ENCODE measurements at regions not wholly inside any gene's neighbourhood (a gene's known extent, or its start where the extent isn't known, plus 50 kb on each side); places are given as distances from the start of the nearest gene placed in this dataset.

DNA sequence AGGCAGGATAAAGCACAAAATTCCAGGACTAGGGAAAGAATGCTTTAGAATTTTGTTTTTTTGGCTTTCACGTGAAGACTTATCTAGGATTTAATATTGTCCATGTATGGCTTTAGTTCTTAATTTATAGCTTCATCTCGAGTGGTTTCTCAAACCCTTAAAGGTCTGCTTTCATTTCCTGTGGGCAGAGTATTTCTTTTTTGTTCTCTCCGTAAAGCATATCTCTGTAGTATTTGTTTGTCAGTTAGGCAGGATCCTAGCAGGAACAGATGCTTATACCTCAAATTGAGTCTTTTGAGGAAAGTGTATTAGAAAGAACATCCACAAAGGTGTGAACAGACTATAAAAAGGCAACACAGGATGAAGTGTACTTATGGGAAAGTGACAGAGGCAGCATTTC, 697.1 kb upstream of the SEL1L start:
- intact Hi-C loops (cut with micrococcal nuclease; ENCODE audit: unreplicated experiment) = no loop called here
- DNase-seq (ENCODE audit: low read depth, low spot score) (no peak), ATAC-seq (no peak)
- ChIA-PET POLR2A (no interaction called here), CTCF (no interaction called here)
- Histone ChIP-seq H3K27me3 (ENCODE audit: control insufficient read depth, insufficient read depth, low read length) (no peaks in the 10 kb centered on the region), H3K4me1 (ENCODE audit: control insufficient read depth, insufficient read depth, low read length) (no peaks in the 10 kb centered on the region), H3K27ac (ENCODE audit: low read length) (no peak overlapping the region), H3K36me3 (ENCODE audit: control insufficient read depth, insufficient read depth, low read length) (no peaks in the 10 kb centered on the region), H3K4me3 (ENCODE audit: low read depth in 2 of 2, low read length in 2 of 2) (no peak overlapping the region), H3K9me3 (ENCODE audit: control insufficient read depth, insufficient read depth, low read depth, low read length) (no peaks in the 10 kb centered on the region)
- BruUV-seq (replicated peaks) = no TSS peak
- no peak for TF ChIP-seq TCF7L2 (IDR thresholded peaks at IDR 0.05; ENCODE audit: low read depth, low read length)
- TF ChIP-seq, protein P1, sequence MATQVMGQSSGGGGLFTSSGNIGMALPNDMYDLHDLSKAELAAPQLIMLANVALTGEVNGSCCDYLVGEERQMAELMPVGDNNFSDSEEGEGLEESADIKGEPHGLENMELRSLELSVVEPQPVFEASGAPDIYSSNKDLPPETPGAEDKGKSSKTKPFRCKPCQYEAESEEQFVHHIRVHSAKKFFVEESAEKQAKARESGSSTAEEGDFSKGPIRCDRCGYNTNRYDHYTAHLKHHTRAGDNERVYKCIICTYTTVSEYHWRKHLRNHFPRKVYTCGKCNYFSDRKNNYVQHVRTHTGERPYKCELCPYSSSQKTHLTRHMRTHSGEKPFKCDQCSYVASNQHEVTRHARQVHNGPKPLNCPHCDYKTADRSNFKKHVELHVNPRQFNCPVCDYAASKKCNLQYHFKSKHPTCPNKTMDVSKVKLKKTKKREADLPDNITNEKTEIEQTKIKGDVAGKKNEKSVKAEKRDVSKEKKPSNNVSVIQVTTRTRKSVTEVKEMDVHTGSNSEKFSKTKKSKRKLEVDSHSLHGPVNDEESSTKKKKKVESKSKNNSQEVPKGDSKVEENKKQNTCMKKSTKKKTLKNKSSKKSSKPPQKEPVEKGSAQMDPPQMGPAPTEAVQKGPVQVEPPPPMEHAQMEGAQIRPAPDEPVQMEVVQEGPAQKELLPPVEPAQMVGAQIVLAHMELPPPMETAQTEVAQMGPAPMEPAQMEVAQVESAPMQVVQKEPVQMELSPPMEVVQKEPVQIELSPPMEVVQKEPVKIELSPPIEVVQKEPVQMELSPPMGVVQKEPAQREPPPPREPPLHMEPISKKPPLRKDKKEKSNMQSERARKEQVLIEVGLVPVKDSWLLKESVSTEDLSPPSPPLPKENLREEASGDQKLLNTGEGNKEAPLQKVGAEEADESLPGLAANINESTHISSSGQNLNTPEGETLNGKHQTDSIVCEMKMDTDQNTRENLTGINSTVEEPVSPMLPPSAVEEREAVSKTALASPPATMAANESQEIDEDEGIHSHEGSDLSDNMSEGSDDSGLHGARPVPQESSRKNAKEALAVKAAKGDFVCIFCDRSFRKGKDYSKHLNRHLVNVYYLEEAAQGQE (IDR thresholded peaks at IDR 0.05; ENCODE audit: insufficient read depth in 1 of 2, low read depth in 2 of 2, low read length in 1 of 2) = no peak
- TF ChIP-seq SIN3A (IDR thresholded peaks at IDR 0.05; ENCODE audit: borderline replicate concordance, insufficient read depth, low read depth, low read length) = no peak
- TF ChIP-seq, protein P2, sequence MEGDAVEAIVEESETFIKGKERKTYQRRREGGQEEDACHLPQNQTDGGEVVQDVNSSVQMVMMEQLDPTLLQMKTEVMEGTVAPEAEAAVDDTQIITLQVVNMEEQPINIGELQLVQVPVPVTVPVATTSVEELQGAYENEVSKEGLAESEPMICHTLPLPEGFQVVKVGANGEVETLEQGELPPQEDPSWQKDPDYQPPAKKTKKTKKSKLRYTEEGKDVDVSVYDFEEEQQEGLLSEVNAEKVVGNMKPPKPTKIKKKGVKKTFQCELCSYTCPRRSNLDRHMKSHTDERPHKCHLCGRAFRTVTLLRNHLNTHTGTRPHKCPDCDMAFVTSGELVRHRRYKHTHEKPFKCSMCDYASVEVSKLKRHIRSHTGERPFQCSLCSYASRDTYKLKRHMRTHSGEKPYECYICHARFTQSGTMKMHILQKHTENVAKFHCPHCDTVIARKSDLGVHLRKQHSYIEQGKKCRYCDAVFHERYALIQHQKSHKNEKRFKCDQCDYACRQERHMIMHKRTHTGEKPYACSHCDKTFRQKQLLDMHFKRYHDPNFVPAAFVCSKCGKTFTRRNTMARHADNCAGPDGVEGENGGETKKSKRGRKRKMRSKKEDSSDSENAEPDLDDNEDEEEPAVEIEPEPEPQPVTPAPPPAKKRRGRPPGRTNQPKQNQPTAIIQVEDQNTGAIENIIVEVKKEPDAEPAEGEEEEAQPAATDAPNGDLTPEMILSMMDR (IDR thresholded peaks at IDR 0.05) = no peak
- no peak for TF ChIP-seq POLR2AphosphoS5 (IDR thresholded peaks at IDR 0.05; ENCODE audit: low read depth, low read length)
- in situ Hi-C loops (cut with HindIII; ENCODE audit: low pct_unique_long_range_greater_than_20kb, low sequenced_read_pairs) = no loop called here

DNA sequence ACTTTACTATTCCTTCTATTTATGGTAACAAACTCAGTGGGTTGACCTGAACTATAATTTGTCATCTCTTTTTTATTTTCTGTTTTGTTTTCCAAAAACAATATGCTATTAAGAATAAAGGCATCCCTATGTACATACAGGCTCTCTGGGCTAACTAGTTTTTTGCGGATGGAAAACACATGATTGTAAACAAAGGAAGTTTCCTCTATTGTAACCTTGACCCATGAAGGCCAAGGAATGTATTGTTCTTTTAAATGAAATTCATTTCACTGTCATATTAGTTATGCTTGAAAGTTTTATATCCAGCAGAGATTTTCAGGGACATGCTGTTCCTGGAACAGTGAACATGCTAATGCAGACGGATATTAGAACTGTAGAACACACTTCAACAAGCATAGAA, 705.0 kb upstream of the SEL1L start:
- intact Hi-C loops (cut with micrococcal nuclease; ENCODE audit: unreplicated experiment) = no loop called here
- H3K27ac ChIP-seq (ENCODE audit: low read length) = no peak overlapping the region
- no peaks in the 10 kb centered on the region for H3K9me3 ChIP-seq (ENCODE audit: control insufficient read depth, insufficient read depth, low read depth, low read length)
- CTCF ChIA-PET = no interaction called here
- DNase-seq (ENCODE audit: low read depth, low spot score) (no peak), ATAC-seq (no peak)
- TF ChIP-seq, protein P1 (IDR thresholded peaks at IDR 0.05; ENCODE audit: insufficient read depth in 1 of 2, low read depth in 2 of 2, low read length in 1 of 2) = no peak
- TF ChIP-seq, protein P2 (IDR thresholded peaks at IDR 0.05) = no peak
- TF ChIP-seq SIN3A (IDR thresholded peaks at IDR 0.05; ENCODE audit: borderline replicate concordance, insufficient read depth, low read depth, low read length) (no peak), TCF7L2 (IDR thresholded peaks at IDR 0.05; ENCODE audit: low read depth, low read length) (no peak), POLR2AphosphoS5 (IDR thresholded peaks at IDR 0.05; ENCODE audit: low read depth, low read length) (no peak)
- H3K4me3 ChIP-seq (ENCODE audit: low read depth in 2 of 2, low read length in 2 of 2) = no peak overlapping the region
- no peaks in the 10 kb centered on the region for H3K36me3 ChIP-seq (ENCODE audit: control insufficient read depth, insufficient read depth, low read length)
- H3K27me3 ChIP-seq (ENCODE audit: control insufficient read depth, insufficient read depth, low read length) = no peaks in the 10 kb centered on the region
- POLR2A ChIA-PET = no interaction called here
- in situ Hi-C loops (cut with HindIII; ENCODE audit: low pct_unique_long_range_greater_than_20kb, low sequenced_read_pairs) = no loop called here
- no peaks in the 10 kb centered on the region for H3K4me1 ChIP-seq (ENCODE audit: control insufficient read depth, insufficient read depth, low read length)
- BruUV-seq (replicated peaks) = no TSS peak
